ENCODE measurements at regions not wholly inside any gene's neighbourhood (a gene's known extent, or its start where the extent isn't known, plus 50 kb on each side); places are given as distances from the start of the nearest gene placed in this dataset.

GRCh38 chr9:108273988-108274387, 581.8 kb downstream of the ACTL7B start:
- no peak for DNase-seq (ENCODE audit: low spot score)
- ATAC-seq (ENCODE audit: low FRiP score) = no peak
- TF ChIP-seq CTCF (IDR thresholded peaks at IDR 0.05) = no peak

- no peak for TF ChIP-seq CTCF (IDR thresholded peaks at IDR 0.05)
Observed at GRCh38 chr9:108272349-108272899, 583.4 kb downstream of the ACTL7B start.

GRCh38 chr9:108271646-108272348, 584.0 kb downstream of the ACTL7B start:
- no peak for DNase-seq (ENCODE audit: low spot score)
- ATAC-seq (ENCODE audit: low FRiP score) = peak; percentile 48
- TF ChIP-seq CTCF (IDR thresholded peaks at IDR 0.05) = no peak

More at GRCh38 chr9:108272349-108272899, 583.4 kb downstream of the ACTL7B start:
- DNase-seq (ENCODE audit: low spot score) (no peak), ATAC-seq (ENCODE audit: low FRiP score) (peak; percentile 62)

GRCh38 chr9:108271236-108271635, 584.5 kb downstream of the ACTL7B start:
- no peak for TF ChIP-seq CTCF (IDR thresholded peaks at IDR 0.05)
- DNase-seq (ENCODE audit: low spot score) (no peak), ATAC-seq (ENCODE audit: low FRiP score) (no peak)

GRCh38 chr9:108270561-108270960, 585.2 kb downstream of the ACTL7B start:
- TF ChIP-seq CTCF (IDR thresholded peaks at IDR 0.05) = no peak
- ATAC-seq (ENCODE audit: low FRiP score) (no peak), DNase-seq (ENCODE audit: low spot score) (no peak)

- ATAC-seq (ENCODE audit: low FRiP score) = no peak
- no peak for TF ChIP-seq CTCF (IDR thresholded peaks at IDR 0.05)
- DNase-seq (ENCODE audit: low spot score) = no peak
Observed at GRCh38 chr9:108270051-108270450, 585.7 kb downstream of the ACTL7B start.

GRCh38 chr9:108269371-108269770, 586.4 kb downstream of the ACTL7B start:
- no peak for TF ChIP-seq CTCF (IDR thresholded peaks at IDR 0.05)
- no peak for ATAC-seq (ENCODE audit: low FRiP score)
- no peak for DNase-seq (ENCODE audit: low spot score)
